Uterus (tissue), 3 donors: ENCODE measurements at regions not wholly inside any gene's neighbourhood (a gene's known extent, or its start where the extent isn't known, plus 50 kb on each side); places are given as distances from the start of the nearest gene placed in this dataset.
A peak's percentile ranks its signal among the peaks of the same experiment; 100 is the strongest.

Source experiments
- DNase-seq, 2 donors: peaks; one replicate each; pipeline ENCODE4 v3.0.0-alpha.2; 2019 to 2020
- H3K27ac ChIP-seq, 2 donors: fragments of 200-600 bp; sonication (generic); 1 replicate in 1 of 2; 2 replicates in 1 of 2; pipeline ENCODE4 v1.5.1; 2016 to 2018
- H3K27me3 ChIP-seq, 2 donors: fragments of 200-600 bp; sonication (generic); one replicate each; pipeline ENCODE4 v1.5.1; 2018 to 2019; ENCODE audit warnings: control low read depth in 1 of 2
- H3K36me3 ChIP-seq, 2 donors: fragments of 200-600 bp; sonication (generic); one replicate each; pipeline ENCODE4 v1.5.1; 2019; ENCODE audit warnings: control low read depth in 1 of 2
- H3K4me1 ChIP-seq, 2 donors: fragments of 200-600 bp; sonication (generic); one replicate each; pipeline ENCODE4 v1.5.1; 2018 to 2019; ENCODE audit warnings: control low read depth in 1 of 2
- H3K4me3 ChIP-seq, 2 donors: fragments of 200-600 bp; sonication (generic); 1 replicate in 1 of 2; 2 replicates in 1 of 2; pipeline ENCODE4 v1.5.1; 2018 to 2019; ENCODE audit warnings: mild to moderate bottlenecking in 1 of 2
- H3K9me3 ChIP-seq, 2 donors: fragments of 200-600 bp; sonication (generic); one replicate each; pipeline ENCODE4 v1.5.1; 2019; ENCODE audit warnings: control low read depth in 1 of 2
- CTCF ChIP-seq, 4 experiments: fragments of 200-600 bp in 2 of 4; fragments of 450-650 bp in 2 of 4; sonication (generic) in 2 of 4; IDR thresholded peaks; one replicate each; pipeline ENCODE4 v1.5.1; 2016 to 2019; ENCODE audit warnings: antibody characterized with exemption in 4 of 4, mild to moderate bottlenecking in 2 of 4, moderate library complexity in 1 of 4
- POLR2A ChIP-seq, 2 donors: fragments of 450-650 bp; IDR thresholded peaks; one replicate each; pipeline ENCODE4 v1.6.1; 2016; ENCODE audit warnings: antibody characterized with exemption in 2 of 2, mild to moderate bottlenecking in 1 of 2, moderate library complexity in 1 of 2
- intact Hi-C: fragments of 100-400 bp; cut with DNase I; formaldehyde crosslinking; loops from one replicate; pipeline ENCODE4 v1.15.1; 2023; ENCODE audit warnings: low total_unique reads
- donor health status: DM: yes; HTN: yes; CAD: no.

- Histone ChIP-seq H3K4me3 (no peak overlapping the region), H3K27ac (peak overlapping the region in 1 of 2 donors; percentile 37), H3K9me3 (no peaks in the 10 kb centered on the region), H3K36me3 (no peaks in the 10 kb centered on the region), H3K27me3 (no peaks in the 10 kb centered on the region), H3K4me1 (no peaks in the 10 kb centered on the region)
- intact Hi-C loops = no loop called here
- no peak for DNase-seq
- TF ChIP-seq POLR2A (IDR thresholded peaks at IDR 0.05) (no peak), CTCF (IDR thresholded peaks at IDR 0.05) (no peak)
Measured at GRCh38 chr4:72858328-72858727, 211.2 kb downstream of the COX18 start.

- intact Hi-C loops = no loop called here
- DNase-seq = peak; percentile 26 to 29
- Histone ChIP-seq H3K36me3 (no peaks in the 10 kb centered on the region), H3K27me3 (no peaks in the 10 kb centered on the region), H3K27ac (peak overlapping the region; percentile 37 to 57), H3K4me1 (no peaks in the 10 kb centered on the region), H3K4me3 (no peak overlapping the region), H3K9me3 (no peaks in the 10 kb centered on the region)
- TF ChIP-seq CTCF (IDR thresholded peaks at IDR 0.05) (no peak), POLR2A (IDR thresholded peaks at IDR 0.05) (no peak)
Measured at GRCh38 chr4:72857787-72858186, 211.7 kb downstream of the COX18 start.

- intact Hi-C loops = no loop called here
- Histone ChIP-seq H3K27me3 (no peaks in the 10 kb centered on the region), H3K4me1 (no peaks in the 10 kb centered on the region), H3K4me3 (no peak overlapping the region), H3K36me3 (no peaks in the 10 kb centered on the region), H3K9me3 (no peaks in the 10 kb centered on the region), H3K27ac (peak overlapping the region; percentile 57 to 58)
- no peak for DNase-seq
- TF ChIP-seq CTCF (IDR thresholded peaks at IDR 0.05) (no peak), POLR2A (IDR thresholded peaks at IDR 0.05) (no peak)
Measured at GRCh38 chr4:72857216-72857615, 212.3 kb downstream of the COX18 start.

GRCh38 chr4:72846280-72847111 lies 223.0 kb downstream of the COX18 start:
- Histone ChIP-seq H3K27ac (no peak overlapping the region), H3K4me1 (no peaks in the 10 kb centered on the region), H3K27me3 (no peaks in the 10 kb centered on the region), H3K36me3 (no peaks in the 10 kb centered on the region), H3K9me3 (no peaks in the 10 kb centered on the region), H3K4me3 (no peak overlapping the region)
- intact Hi-C loops = no loop called here
- no peak for TF ChIP-seq POLR2A (IDR thresholded peaks at IDR 0.05)
- no peak for DNase-seq

GRCh38 chr4:72843466-72843865 lies 226.1 kb downstream of the COX18 start:
- Histone ChIP-seq H3K36me3 (no peaks in the 10 kb centered on the region), H3K4me1 (no peaks in the 10 kb centered on the region), H3K27me3 (no peaks in the 10 kb centered on the region), H3K9me3 (no peaks in the 10 kb centered on the region), H3K4me3 (no peak overlapping the region), H3K27ac (peak overlapping the region; percentile 10 to 55)
- DNase-seq = no peak
- intact Hi-C loops = no loop called here
- TF ChIP-seq CTCF (IDR thresholded peaks at IDR 0.05) (no peak), POLR2A (IDR thresholded peaks at IDR 0.05) (no peak)
